HG03469 (cell line): ENCODE measurements at regions not wholly inside any gene's neighbourhood (a gene's known extent, or its start where the extent isn't known, plus 50 kb on each side); places are given as distances from the start of the nearest gene placed in this dataset.

Experiments
- ATAC-seq: cut with Tn5 transposase; IDR thresholded peaks from one replicate; pipeline ENCODE4 v1.9.1; 2021; ENCODE audit warnings: mild to moderate bottlenecking, moderate library complexity, moderate number of reproducible peaks; ENCODE audit not compliant: unreplicated experiment

DNA sequence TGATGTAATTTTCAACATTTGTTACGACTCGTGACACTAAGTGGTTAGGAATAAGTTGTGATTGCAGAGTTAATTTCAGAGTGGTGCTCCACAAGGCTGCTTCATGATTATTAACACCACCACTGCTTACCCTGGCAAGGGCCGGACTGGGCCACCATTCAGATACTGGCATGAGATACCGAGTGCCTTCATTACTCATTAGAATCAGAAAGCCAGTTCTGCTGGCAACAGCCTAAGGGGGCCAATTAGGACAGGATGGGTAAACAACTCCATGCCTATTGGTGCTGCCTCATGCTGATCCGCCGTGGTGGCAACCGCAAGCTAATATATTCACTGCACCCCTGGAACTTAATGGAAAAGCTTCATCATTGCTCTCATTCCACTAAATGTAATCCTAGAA is 575.1 kb downstream of the EFNB2 start:
- no peak for ATAC-seq

DNA sequence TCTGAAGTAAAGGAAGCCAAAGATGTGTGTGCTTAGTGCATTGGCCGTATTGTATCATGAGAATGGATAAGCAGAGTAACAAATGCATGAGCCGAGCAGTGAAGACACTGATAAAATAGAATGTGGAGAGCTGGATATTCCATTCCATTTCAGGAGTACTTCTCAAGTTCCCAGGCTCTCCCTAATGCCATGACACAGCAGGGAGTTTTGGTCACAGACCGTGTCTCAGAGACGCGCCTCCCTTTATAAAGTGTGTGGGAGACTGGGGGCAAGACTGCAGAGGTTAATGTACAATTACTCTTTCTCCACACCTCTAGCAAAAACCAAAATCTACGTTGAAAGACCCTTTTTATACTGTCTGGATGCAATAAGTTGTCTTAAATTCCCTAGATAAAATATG is 575.6 kb downstream of the EFNB2 start:
- ATAC-seq, result no peak

DNA sequence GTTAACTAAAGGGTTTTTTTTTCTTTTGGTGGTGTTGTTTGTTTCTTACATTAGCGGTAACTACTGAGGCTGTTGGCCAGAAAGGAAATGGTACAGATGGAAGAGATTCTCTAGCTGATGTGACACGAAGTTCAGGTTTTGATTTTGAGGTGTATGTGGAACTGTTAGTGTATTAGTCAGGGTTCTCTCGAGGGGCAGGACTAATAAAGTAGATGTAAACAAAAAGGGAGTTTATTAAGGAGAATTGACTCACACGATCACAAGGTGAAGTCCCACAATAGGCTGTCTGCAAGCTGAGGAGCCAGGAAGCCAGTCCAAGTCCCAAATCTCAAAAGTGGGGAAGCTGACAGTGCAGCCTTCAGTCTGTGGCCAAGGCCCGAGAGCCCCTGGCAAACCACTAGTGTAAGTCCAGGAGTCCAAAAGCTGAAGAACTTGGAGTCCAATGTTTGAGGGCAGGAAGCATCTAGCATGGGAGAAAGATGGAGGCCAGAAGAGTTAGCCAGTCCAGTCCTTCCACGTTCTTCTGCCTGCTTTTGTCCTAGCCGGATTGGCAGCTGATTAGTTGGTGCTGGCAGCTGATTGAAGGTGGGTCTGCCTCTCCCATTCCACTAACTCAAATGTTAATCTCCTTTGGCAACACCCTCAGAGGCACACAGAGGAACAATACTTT is 577.6 kb downstream of the EFNB2 start:
- no peak for ATAC-seq

DNA sequence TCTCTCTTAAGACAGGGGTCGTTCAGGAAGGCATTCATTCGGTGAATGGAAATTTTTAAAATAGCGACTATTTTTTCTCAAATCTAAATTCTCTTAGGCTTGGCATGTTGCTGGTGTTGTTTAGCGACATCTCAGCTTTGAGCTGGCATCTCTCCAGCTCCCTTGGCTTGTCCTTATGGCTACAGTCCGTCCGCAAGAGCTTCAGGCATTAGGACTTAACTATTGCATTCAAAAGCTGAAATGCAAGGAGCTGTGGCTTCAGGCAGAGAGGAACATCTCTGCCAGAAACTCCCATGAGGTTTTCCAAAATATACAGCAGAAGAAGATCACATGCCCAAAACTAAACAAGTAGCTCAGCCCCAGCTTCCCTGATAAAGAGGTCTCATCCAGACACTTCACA is 578.5 kb downstream of the EFNB2 start:
- ATAC-seq, result no peak

DNA sequence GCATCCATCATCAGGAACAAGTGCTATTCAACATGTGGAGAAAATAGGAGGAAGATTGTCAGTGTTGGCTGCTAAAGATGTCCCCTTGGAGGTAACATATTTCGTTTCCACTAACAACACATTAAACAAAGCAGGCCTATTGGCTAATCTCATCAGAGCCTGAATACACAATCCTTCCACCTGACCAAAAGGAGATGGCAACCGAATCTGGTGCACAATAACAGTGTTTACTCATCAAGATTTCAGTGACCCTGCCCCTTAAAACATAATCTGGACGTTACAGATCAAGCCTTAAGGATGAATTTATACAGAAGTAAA is 582.5 kb downstream of the EFNB2 start:
- ATAC-seq, result no peak

DNA sequence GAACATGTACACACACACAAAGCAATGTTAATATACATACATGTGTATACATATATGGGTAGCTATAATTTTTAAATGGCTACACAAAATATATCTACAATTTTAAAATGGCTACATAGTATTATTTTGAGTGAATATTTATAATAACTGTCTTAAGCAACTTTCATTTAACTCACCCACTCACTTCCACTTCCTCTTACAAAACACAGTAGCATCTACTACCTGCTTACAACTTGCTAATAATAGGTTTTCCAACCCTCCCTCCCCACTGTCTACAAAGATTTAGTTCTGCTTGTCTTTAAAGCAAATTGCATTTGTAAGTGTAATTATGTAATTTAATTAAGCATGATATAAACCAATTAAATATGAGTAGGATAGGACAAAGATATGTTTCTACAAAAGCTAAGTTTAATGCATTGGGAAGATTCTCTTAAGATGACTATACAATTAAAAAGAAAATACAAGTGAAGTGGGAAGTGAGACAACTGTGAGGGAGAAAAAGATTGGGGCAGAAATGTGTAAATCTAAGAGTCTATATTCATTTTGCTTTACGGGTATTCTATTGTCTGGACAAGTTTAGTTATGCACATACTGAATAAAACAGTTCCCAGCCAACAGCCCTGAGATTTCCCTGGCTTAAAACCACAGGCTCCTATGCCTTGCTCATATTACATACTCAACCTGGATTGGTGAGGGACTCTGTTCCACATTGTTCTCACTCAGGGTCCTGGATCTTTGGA is 583.1 kb downstream of the EFNB2 start:
- peak; percentile 87 for ATAC-seq

DNA sequence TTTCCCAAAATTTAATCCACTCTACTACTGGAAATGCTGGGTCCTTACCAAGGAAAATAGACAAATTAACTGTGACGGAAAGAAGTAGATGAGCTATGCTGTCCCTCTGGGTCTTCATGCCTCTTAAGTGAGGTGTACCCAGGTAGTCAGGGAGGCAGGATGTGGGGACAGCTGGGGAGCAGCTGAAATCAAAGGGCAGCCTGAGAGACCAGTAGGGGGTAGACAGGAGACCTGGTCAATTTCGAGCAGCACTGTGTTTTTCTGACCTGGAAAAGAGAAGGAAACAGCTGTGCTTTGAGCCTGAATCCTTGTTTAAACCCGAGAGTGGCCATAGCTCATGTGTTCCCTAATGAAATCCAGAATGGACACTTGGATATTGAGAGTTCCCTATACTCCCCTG is 587.3 kb downstream of the EFNB2 start:
- ATAC-seq, result no peak

DNA sequence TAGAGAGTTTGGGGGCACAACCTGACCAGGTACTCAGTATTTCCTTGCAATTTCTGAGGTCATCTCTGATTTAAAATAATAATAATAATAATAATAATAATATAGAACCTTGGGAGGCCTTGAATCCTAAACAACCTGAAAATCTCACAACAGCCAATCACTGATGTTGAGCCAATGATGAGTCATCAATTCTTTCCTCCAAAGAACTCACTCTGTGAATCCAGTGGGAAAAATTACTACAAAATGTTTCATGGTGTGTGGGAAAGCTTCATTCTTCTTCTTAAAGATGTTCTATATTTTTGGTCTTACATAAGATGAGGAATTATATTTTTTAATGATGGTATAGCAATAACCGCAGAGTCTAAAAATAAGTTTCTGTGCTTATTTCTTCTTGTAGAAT is 594.6 kb downstream of the EFNB2 start:
- no peak for ATAC-seq

DNA sequence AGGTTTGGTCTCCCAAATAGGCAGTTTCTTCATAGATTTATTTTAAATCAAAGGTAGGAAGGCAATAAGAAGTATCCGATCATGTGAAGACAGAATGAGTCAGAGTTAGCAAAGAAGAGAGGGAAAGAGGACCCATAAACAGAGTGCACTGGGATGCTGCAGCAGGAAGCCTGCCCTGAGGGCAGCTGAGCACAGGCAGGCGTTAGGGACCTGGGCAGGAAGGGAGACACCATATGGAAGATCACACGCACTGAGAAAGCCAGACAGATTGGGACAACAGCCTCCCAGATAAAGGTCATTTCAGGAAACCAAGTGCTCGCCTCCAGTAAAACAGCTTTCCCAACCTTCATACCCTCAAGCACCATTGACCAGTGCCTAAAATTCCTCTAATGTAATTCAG is 598.0 kb downstream of the EFNB2 start:
- no peak for ATAC-seq

DNA sequence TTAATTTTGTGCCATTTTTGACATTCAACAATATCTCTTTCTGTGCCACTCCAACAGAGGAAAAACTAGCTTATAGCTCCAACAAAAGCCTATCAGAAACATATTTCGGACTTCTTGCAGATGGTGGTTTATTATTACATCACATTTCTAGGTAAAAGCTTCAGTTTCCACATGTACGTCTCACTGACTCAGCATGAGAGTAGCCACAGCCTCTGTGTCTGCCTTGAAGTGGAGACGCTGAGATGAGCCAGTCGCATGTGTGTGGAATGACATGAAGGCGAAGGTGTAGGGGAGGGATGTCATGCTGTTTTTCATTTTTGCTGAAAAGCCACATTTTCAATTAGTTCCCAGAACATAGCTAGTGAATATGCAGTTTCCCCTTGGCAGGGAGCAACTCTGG is 598.6 kb downstream of the EFNB2 start:
- no peak for ATAC-seq

DNA sequence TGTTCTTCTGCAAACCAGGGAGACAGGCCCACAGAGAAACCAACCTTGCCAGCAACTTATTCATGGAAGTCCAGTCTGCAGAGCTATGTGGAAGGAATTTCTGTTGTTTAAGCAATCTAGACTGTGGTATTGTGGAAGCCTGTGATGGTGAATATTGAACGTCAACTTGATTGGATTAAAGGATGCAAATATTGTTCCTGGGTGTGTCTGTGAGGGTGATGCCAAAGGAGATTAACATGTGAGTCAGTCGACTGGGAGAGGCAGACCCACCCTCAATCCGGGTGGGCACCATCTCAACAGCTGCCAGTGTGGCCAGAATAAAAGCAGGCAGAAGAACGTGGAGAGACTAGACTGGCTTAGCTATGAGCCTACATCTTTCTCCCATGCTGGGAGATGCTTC is 606.0 kb downstream of the EFNB2 start:
- no peak for ATAC-seq

DNA sequence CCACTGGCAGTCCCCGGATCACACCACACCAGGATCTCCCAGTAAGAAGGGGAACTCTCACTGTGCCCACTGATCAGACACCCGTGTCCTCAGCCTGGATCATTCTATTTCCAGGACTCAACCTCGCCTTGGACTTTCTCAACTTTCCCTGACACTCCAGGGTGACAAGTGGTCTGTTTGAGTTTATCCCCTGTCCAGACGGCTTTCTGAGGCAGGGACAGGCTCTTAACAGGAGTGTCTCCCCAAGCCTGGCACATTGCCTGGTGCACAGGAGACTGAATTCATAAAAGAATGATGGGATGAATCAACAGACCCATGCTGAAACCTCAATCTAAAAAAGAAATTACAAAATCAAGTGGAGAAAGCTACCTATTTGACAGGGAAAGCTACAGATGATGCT is 606.6 kb downstream of the EFNB2 start:
- ATAC-seq, result no peak

DNA sequence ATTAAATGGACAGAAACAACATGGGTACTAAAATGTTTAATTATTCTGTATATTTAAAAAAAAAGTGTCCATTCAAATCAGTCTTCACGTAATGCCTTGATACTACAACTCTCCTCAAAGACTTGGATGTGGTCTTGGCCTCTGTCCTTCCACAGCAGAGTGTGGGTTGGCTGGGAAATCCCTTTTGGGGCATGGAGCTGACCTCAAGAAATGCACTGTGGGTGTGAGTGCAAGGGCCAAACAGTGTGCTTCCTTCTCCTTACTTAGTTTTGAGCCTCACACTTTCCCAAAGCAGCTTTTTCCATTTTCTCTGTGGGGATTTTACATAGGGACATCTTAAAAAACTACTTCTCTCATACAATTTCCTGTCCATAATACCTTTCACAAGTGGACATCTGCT is 607.4 kb downstream of the EFNB2 start:
- no peak for ATAC-seq

DNA sequence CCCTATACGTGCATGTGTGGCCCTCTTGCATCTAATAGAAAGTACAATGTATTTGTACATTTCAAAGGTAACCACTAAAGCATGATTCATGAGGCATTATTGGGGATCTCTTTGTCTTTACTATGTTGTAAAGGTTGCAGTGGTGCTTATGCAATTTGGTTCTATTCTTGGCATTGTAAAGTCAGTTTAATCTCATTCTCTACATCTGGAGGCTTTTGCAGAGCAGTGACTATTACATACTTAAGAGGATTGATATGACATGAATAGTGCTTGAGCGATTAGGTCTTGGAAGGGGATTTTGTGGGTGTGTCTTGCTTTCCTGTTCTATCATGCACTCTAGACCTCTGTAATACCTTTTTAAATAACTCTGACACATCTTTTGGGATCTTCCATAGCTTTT is 610.0 kb downstream of the EFNB2 start:
- ATAC-seq, result no peak

DNA sequence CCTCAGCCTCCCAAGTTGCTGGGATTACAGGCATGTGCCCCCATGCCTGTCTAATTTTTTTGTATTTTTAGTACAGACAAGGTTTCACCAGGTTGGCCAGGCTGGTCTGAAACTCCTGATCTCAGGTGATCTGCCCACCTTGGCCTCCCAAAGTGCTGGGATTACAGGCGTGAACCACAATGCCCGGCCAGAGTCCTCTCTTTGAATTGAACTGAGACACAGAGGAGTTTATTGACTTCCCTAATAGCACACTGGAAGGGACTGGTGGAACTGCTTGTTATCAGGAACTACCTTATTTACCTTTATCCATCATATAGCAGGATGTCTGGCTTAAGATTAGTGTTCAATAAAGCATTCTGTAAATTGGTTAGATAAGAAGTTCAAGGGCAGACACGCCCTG is 613.8 kb downstream of the EFNB2 start:
- ATAC-seq, result no peak

DNA sequence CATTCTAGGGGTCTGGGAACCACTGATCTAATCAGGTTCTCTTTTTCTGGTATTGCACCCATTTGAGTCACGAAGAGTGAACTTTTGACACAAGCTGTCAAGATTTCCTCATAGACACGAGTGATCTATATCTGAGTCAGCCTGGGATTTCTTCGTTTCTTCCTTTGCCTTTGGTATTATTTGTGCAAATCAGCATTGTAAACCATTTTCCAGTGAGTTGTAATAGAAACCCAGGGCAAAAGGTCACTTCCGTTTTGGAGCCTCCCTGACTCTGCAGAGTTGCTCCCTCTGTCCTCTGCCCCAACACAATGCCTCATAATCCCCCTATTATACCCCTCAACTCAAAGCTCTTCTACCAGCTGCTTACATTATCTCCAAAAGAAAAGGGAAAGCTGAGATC is 615.1 kb downstream of the EFNB2 start:
- ATAC-seq, result no peak

DNA sequence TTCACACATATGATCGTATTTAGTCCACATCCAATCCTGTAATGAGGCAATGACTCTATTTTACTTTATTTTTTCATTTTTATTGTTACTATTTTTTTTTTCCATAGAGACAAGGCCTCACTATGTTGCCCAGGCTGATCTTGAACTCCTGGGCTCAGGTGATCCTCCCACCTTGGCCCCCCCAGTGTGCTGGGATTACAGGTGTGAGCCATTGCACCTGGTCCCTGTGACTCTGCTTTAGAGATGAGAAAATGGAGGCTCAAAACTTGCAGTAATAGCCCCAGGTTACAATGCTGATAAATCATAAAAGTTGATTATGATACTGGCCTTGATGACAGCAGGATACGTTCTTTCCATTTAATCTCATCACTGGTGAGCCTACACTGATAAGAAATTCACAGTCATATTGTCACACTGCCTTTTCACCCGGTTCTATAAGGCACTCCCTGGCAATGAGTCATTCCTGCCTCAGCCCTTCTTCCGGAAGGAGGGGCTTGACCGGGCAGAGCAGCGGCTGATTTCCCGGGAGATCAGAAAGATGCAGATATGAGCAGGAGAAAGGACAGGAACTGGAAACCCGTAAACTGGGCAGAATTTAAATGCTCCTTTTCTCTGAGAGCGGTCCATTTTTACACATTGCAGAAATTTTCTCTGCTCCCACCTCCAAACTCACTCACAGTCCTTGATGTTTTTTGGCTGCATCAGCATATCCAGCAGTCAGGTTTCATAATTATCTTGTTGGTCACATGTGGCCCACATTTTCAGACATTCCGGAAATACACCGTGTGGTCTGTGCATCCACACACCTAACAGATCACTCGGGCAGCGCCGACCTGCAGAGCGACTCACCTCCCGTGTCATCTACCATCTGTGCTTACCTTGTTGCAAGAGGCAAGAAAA is 616.4 kb downstream of the EFNB2 start:
- no peak for ATAC-seq

DNA sequence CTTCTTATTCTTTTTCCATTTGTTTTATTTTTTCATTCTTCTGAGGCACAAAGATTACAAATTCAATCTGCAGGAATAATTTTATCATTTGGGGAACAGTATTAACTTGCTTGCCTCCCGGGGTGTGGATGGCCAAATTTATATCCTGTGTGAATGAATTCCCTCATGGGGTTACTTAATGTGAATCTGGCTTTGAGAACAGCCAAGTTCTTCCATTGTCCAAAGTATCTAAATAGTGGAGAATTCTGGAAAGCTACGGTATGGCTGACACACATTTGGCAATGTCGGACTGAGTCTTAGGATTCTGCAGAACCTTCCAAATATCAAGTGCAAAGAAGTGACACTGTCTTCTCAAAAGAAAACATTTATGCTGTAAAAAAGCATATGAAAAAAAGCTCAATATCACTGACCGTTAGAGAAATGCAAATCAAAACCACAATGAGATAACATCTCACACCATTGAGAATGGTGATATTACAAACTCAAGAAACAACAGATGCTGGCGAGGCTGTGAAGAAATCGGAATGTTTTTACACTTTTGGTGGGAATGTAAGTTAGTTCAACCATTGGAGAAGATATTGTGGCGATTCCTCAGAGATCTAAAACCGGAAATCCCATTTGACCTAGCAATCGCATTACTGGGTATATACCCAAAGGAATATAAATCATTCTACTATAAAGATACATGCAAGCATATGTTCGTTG is 620.2 kb downstream of the EFNB2 start:
- ATAC-seq, result no peak

DNA sequence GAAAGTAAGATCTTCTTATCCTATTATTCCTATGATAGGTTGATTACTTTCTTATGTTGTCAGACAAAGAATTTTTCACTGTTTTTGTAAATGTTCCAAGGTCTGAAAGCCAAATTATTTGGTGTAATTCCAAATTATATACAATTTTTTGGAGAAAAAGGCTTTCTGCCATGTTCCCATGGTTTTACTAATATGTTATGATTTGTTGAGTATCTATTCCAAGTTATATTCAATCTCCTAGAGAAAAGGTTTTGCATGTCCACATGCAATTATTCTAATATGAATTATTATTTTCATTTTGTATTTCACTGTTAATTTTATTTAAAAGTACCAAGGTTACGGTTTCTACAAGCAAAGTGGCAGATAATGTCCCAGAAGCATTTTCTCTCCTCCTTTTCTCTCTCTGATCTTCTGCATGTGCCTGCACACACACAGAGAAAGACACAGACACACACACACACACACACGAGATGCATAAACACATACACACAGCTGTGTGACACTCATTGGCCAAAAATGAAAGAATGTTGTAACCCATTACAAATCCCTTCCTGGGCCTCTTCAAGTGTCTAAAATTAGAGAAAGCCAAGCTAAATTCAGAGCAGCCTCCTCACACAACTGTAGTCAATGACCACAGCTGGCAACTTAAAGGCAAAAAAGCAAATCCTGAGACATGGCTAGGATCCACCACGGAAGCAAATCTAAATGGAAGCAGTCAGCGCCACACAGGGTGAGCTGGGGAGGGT is 621.0 kb downstream of the EFNB2 start:
- no peak for ATAC-seq

DNA sequence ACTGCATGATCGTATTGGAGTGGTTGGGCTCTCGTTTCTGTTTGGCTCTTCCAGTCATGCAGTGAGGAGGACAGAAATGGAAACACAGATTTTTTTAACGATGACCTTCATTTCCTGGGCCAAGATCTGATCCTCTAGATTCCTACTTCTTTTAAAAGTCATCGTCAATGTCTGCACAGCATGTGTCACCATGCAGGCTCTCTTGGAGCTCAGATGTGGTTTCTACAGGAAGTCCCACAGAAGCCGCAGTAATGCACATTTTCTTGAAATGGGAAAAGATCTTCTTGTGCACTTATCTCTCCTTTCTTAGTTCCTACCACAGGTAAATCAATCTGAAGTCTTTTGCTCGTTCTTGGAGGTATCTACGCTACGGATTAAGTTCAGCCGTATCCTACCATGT is 626.9 kb downstream of the EFNB2 start:
- ATAC-seq, result no peak
